Brain microvascular endothelial cell (primary cell): ENCODE measurements at regions not wholly inside any gene's neighbourhood (a gene's known extent, or its start where the extent isn't known, plus 50 kb on each side); places are given as distances from the start of the nearest gene placed in this dataset.

Experiments used
- DNase-seq: peaks from one replicate; pipeline ENCODE4 v3.0.0-alpha.2; 2020
- H3K27ac ChIP-seq: fragments of 250-450 bp; sonication (Bioruptor Pico); 2 replicates; pipeline ENCODE4 v1.5.1; 2020; ENCODE audit warnings: mild to moderate bottlenecking, moderate library complexity
- H3K27me3 ChIP-seq: fragments of 250-450 bp; sonication (Bioruptor Pico); replicated peaks from 2 replicates; pipeline ENCODE4 v1.5.1; 2020; ENCODE audit warnings: mild to moderate bottlenecking
- H3K36me3 ChIP-seq: fragments of 250-450 bp; sonication (Bioruptor Pico); replicated peaks from 2 replicates; pipeline ENCODE4 v1.5.1; 2020; ENCODE audit warnings: mild to moderate bottlenecking
- H3K4me3 ChIP-seq: 2 replicates; pipeline ENCODE4 v1.5.1; 2011; ENCODE audit warnings: low read depth, mild to moderate bottlenecking, control low read depth, low read length, moderate library complexity
- CTCF ChIP-seq: IDR thresholded peaks from 2 replicates; pipeline ENCODE4 v1.5.1; 2011; ENCODE audit warnings: low read depth, mild to moderate bottlenecking, moderate library complexity, low read length, control low read depth, inconsistent platforms; ENCODE audit errors: missing control alignments
- in situ Hi-C: cut with HindIII; loops from 2 replicates; pipeline ENCODE4 v1.10.0; 2017; ENCODE audit warnings: low sequenced_read_pairs, low pct_ligation_motif_present

- TF ChIP-seq CTCF: no peak
- H3K27me3 ChIP-seq: no peaks in the 10 kb centered on the region
- in situ Hi-C loops: no loop called here
- no peak overlapping the region for H3K4me3 ChIP-seq
- H3K36me3 ChIP-seq: no peaks in the 10 kb centered on the region
- no peak overlapping the region for H3K27ac ChIP-seq
- DNase-seq: no peak
Measured at GRCh38 chr11:115720602-115721245, 216.5 kb upstream of the CADM1 start.

GRCh38 chr11:115718945-115719344 lies 214.7 kb upstream of the CADM1 start:
- Histone ChIP-seq H3K4me3 (no peak overlapping the region), H3K27ac (no peak overlapping the region), H3K27me3 (no peaks in the 10 kb centered on the region), H3K36me3 (no peaks in the 10 kb centered on the region)
- no peak for DNase-seq
- no peak for TF ChIP-seq CTCF
- in situ Hi-C loops: no loop called here

GRCh38 chr11:115718106-115718505 lies 213.9 kb upstream of the CADM1 start:
- no peak for TF ChIP-seq CTCF
- in situ Hi-C loops: no loop called here
- no peak for DNase-seq
- H3K4me3 ChIP-seq: no peak overlapping the region
- no peaks in the 10 kb centered on the region for H3K27me3 ChIP-seq
- no peaks in the 10 kb centered on the region for H3K36me3 ChIP-seq
- H3K27ac ChIP-seq: no peak overlapping the region

- in situ Hi-C loops: no loop called here
- no peak overlapping the region for H3K4me3 ChIP-seq
- DNase-seq: no peak
- no peaks in the 10 kb centered on the region for H3K27me3 ChIP-seq
- no peak overlapping the region for H3K27ac ChIP-seq
- no peaks in the 10 kb centered on the region for H3K36me3 ChIP-seq
- TF ChIP-seq CTCF: no peak
Measured at GRCh38 chr11:115716601-115717529, 212.7 kb upstream of the CADM1 start.

- no peak for TF ChIP-seq CTCF
- Histone ChIP-seq H3K27me3 (no peaks in the 10 kb centered on the region), H3K36me3 (no peaks in the 10 kb centered on the region), H3K27ac (no peak overlapping the region), H3K4me3 (no peak overlapping the region)
- no peak for DNase-seq
- in situ Hi-C loops: no loop called here
Measured at GRCh38 chr11:115716080-115716479, 211.9 kb upstream of the CADM1 start.
